Activated CD8-positive, alpha-beta T cell treated with anti-CD3 and anti-CD28 coated beads, Interleukin-2, amount 10 ng/mL, durations not matched to agents 7 days and 5 days (primary cell): ENCODE measurements at regions not wholly inside any gene's neighbourhood (a gene's known extent, or its start where the extent isn't known, plus 50 kb on each side); places are given as distances from the start of the nearest gene placed in this dataset.
"Not testable (repeated sequence)": the region's sequence is repeated elsewhere in the genome, so short reads cannot be mapped to it uniquely, and the experiment has no call there.

Experiments
- ATAC-seq: fragments of 150-1000 bp; cut with Tn5 transposase; one replicate; pipeline ENCODE4 v1.10.0; 2021; ENCODE audit warnings: moderate library complexity
- CTCF ChIA-PET: fragments of 350-600 bp; sonication (Branson Sonifier 250); formaldehyde crosslinking; loops from one replicate; lab custom pipeline; 2021; ENCODE audit warnings: antibody characterized with exemption; lab: Charles Lee
- POLR2A ChIA-PET: fragments of 350-600 bp; sonication (Branson Sonifier 250); formaldehyde crosslinking; loops from one replicate; lab custom pipeline; 2021; ENCODE audit warnings: antibody characterized with exemption; lab: Charles Lee
- DNase-seq: peaks from one replicate; pipeline ENCODE4 v3.0.0-alpha.2; 2020
- H3K27ac Mint-ChIP-seq: one replicate; pipeline ENCODE4 v1.8.0; 2021; ENCODE audit warnings: mild to moderate bottlenecking, mixed read lengths
- H3K27me3 Mint-ChIP-seq: one replicate; pipeline ENCODE4 v1.8.0; 2021; ENCODE audit warnings: low read depth, mixed read lengths
- H3K36me3 Mint-ChIP-seq: one replicate; pipeline ENCODE4 v1.8.0; 2021; ENCODE audit warnings: low read depth, mixed read lengths
- H3K4me1 Mint-ChIP-seq: one replicate; pipeline ENCODE4 v1.8.0; 2021; ENCODE audit warnings: low read depth, mixed read lengths
- H3K4me3 Mint-ChIP-seq: one replicate; pipeline ENCODE4 v1.8.0; 2021; ENCODE audit warnings: mild to moderate bottlenecking, mixed read lengths
- H3K9me3 Mint-ChIP-seq: one replicate; pipeline ENCODE4 v1.8.0; 2022; ENCODE audit warnings: mixed read lengths; ENCODE audit not compliant: insufficient read depth

DNA sequence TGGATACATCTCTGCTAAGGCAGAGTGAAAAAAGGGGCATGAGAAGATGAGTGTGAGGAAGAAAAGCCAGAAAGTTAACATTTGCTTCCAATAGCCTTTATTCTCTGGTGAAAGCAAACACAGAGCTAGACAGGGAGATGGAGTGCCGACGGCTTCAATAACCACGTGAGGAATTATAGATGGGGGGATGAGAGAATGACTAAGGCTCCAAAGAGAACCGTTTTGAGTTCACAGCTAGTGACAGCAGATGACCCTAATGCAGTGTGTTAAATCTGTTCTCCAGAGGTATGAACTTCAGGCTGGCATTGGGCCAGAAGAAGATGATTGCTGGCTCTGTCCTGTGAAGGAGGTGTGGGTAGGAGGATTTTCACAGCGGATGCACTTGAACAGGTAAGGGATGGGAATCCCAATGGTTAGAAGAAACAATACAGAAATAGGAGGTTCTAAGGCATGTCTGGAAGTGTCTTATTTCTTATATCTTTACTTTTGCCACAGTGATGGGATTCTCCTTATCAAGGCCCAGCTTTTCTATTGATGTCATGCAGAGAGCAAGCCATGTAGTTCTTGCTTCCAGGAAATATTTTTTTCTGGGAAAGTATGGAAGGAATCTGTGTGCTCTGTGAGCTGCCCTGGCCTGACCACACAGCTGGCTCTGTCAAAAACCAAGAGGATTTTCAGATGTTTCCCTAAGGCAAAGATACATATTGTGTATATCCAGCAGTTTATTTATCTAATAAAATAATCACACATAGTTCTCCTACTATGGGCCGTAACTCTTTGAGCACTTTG lies 573.8 kb downstream of the LTN1 start:
- Mint-ChIP-seq H3K27ac (no peak overlapping the region), H3K9me3 (no peaks in the 10 kb centered on the region), H3K4me3 (no peak overlapping the region), H3K36me3 (no peaks in the 10 kb centered on the region), H3K4me1 (no peaks in the 10 kb centered on the region), H3K27me3 (no peaks in the 10 kb centered on the region)
- ATAC-seq, result no peak
- CTCF ChIA-PET, result interaction anchor here (1.5 kb wide), 1 partner anchor 326 kb away, joined by 4 read pairs; no protein-coding TSS in a partner anchor
- no peak for DNase-seq
- POLR2A ChIA-PET, result no interaction called here

DNA sequence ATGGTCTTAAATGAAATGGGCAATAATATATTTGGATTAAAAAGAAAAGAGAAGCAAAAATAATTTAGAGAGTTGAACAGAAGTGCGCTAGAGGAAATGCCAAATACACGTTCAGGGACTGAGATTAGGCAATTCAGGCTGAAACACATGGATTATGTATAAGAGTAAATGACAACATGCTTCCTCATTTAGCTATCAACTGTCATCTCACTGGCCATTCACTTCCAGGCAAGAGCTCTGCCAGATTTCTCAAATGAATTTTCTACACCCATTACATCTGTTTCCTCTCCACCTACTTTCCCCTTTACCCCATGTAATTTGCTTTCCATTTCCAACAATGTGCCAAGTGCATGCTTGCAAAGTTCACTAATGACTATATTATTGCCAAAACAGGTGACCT lies 582.4 kb downstream of the LTN1 start:
- H3K36me3 Mint-ChIP-seq, result no peaks in the 10 kb centered on the region
- ChIA-PET CTCF (no interaction called here), POLR2A (no interaction called here)
- H3K4me3 Mint-ChIP-seq, result no peak overlapping the region
- DNase-seq, result no peak
- no peak overlapping the region for H3K27ac Mint-ChIP-seq
- no peaks in the 10 kb centered on the region for H3K4me1 Mint-ChIP-seq
- H3K27me3 Mint-ChIP-seq, result no peaks in the 10 kb centered on the region
- H3K9me3 Mint-ChIP-seq, result no peaks in the 10 kb centered on the region
- ATAC-seq, result no peak

GRCh38 chr21:28402616-28402989 lies 590.1 kb downstream of the LTN1 start:
- POLR2A ChIA-PET, result no interaction called here
- Mint-ChIP-seq H3K4me1 (no peaks in the 10 kb centered on the region), H3K36me3 (no peaks in the 10 kb centered on the region), H3K27me3 (no peaks in the 10 kb centered on the region), H3K27ac (no peak overlapping the region), H3K4me3 (no peak overlapping the region), H3K9me3 (no peaks in the 10 kb centered on the region)
- DNase-seq (no peak), ATAC-seq (no peak)
- CTCF ChIA-PET, result interaction anchor here (0.6 kb wide), 1 partner anchor 343 kb away, joined by 3 read pairs; no protein-coding TSS in a partner anchor

GRCh38 chr21:28397040-28397439 lies 595.6 kb downstream of the LTN1 start:
- POLR2A ChIA-PET, result no interaction called here
- no peak overlapping the region for H3K27ac Mint-ChIP-seq
- H3K36me3 Mint-ChIP-seq, result no peaks in the 10 kb centered on the region
- ATAC-seq, result no peak
- DNase-seq, result no peak
- no peak overlapping the region for H3K4me3 Mint-ChIP-seq
- H3K27me3 Mint-ChIP-seq, result no peaks in the 10 kb centered on the region
- CTCF ChIA-PET, result interaction anchor here (0.7 kb wide), 1 partner anchor 348 kb away, joined by 3 read pairs; no protein-coding TSS in a partner anchor
- no peaks in the 10 kb centered on the region for H3K9me3 Mint-ChIP-seq
- H3K4me1 Mint-ChIP-seq, result no peaks in the 10 kb centered on the region

DNA sequence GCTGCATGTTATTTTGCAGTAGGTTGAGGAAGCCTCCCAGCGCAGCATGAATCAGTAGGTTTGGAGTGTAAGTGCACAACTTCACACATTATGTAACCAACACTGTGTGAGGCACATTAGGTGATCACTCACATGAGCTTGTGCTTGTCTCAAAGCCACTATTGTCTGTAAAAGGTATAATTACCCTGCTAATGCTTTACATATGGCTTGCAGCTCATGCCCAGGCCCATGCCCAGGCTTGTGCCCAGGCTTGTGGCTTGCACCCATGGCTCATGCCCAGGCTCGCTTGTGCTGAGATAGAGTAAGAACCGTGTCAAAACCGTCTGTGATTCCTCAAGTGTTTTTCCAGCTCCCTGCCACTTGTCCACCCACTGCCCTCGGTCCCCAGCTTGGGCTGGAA lies 596.3 kb downstream of the LTN1 start:
- no peak overlapping the region for H3K4me3 Mint-ChIP-seq
- ATAC-seq, result no peak
- no peaks in the 10 kb centered on the region for H3K9me3 Mint-ChIP-seq
- H3K27me3 Mint-ChIP-seq, result no peaks in the 10 kb centered on the region
- no peaks in the 10 kb centered on the region for H3K36me3 Mint-ChIP-seq
- no peak overlapping the region for H3K27ac Mint-ChIP-seq
- no peak for DNase-seq
- CTCF ChIA-PET, result interaction anchor here (0.7 kb wide), 1 partner anchor 348 kb away, joined by 3 read pairs; no protein-coding TSS in a partner anchor
- POLR2A ChIA-PET, result no interaction called here
- H3K4me1 Mint-ChIP-seq, result no peaks in the 10 kb centered on the region

- H3K9me3 Mint-ChIP-seq, result no peaks in the 10 kb centered on the region
- CTCF ChIA-PET, result no interaction called here
- no peak for DNase-seq
- no peak for ATAC-seq
- no peaks in the 10 kb centered on the region for H3K36me3 Mint-ChIP-seq
- POLR2A ChIA-PET, result no interaction called here
- no peak overlapping the region for H3K4me3 Mint-ChIP-seq
- H3K4me1 Mint-ChIP-seq, result no peaks in the 10 kb centered on the region
- no peaks in the 10 kb centered on the region for H3K27me3 Mint-ChIP-seq
- no peak overlapping the region for H3K27ac Mint-ChIP-seq
These were observed 599.4 kb downstream of the LTN1 start for GRCh38 chr21:28393279-28393678.

DNA sequence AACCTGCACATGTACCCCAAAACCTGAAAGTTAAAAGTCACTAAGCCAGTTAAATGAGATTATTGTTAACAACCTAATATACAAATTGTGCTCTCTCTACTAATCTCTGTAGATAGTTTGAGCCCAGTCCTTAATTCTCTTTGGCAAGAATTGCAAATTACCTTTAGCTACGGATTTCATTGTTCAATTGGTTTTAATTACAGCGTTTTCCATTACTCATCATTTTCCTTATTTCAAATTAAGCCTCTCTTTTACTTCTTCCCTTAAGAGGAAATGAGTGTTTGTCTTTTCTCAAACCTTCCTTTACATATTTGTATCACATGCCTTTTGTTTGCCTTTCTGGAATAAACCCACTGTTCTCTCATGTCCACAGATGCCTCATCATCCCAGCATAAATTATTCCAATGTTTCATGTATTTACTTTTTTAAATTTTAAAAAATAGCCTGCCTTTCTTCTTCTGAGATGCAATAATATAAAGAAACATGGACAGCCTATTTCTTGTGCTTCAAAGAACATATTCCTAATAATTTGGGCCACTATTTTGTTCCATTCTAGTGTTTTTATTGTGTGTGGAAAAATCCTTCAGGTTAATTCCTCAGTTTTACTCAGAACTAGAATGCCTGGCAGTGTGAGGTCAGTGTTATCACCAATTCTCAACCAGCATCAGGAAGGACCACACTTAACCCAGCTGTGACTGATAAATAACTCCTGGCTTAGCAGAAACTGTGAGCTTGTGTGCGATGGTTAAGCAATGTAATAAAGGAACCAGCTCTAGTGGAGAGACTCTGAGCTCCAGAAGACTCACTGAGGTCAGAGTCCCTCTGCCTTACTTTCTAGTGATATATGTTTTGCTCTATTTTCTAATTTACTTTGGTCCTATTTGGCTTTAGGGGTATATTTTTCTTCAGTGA lies 600.5 kb downstream of the LTN1 start:
- H3K9me3 Mint-ChIP-seq, result no peaks in the 10 kb centered on the region
- no peaks in the 10 kb centered on the region for H3K36me3 Mint-ChIP-seq
- no peak overlapping the region for H3K4me3 Mint-ChIP-seq
- no peak for DNase-seq
- POLR2A ChIA-PET, result no interaction called here
- H3K4me1 Mint-ChIP-seq, result no peaks in the 10 kb centered on the region
- H3K27me3 Mint-ChIP-seq, result no peaks in the 10 kb centered on the region
- CTCF ChIA-PET, result no interaction called here
- no peak overlapping the region for H3K27ac Mint-ChIP-seq
- ATAC-seq, result no peak

DNA sequence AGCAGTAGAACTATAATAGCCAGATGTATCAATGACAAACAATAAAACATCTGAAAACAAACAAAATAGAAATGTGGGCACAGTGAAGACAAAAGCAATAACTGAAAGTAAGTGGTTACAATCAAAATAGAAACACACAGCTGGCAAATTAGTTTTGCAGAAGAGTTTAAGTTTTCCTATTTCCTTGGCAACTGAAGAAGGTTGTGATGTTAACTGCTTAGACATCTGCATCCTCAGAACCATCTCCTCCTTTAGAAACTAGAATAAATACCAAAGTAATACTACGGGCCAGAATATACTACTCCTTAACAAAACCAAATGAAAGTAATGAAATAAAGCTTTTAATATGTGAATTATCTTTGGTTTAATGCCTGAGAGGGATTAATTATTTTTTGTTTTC lies 605.5 kb downstream of the LTN1 start:
- ATAC-seq (no peak), DNase-seq (no peak)
- no peak overlapping the region for H3K27ac Mint-ChIP-seq
- H3K4me3 Mint-ChIP-seq, result no peak overlapping the region
- ChIA-PET CTCF (no interaction called here), POLR2A (no interaction called here)
- no peaks in the 10 kb centered on the region for H3K4me1 Mint-ChIP-seq
- H3K27me3 Mint-ChIP-seq, result no peaks in the 10 kb centered on the region
- H3K9me3 Mint-ChIP-seq, result no peaks in the 10 kb centered on the region
- H3K36me3 Mint-ChIP-seq, result no peaks in the 10 kb centered on the region

DNA sequence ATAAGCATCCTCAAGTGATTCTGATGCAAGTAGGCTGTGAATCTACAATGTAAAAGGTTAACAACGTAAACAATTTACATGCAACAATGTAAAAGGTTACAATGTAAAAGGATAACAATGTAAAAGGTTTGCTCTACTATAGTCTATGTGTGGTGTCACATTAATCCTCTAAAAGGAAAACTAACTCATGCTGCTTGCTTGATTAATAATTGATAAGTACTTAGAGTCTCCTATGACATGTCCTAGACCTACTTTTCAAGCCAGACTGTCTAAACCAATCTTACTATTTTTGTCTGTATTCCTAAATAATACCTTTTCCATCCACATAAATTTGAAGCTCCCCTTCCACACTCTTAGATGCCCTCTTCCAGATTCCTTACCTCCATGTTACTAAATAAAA lies 606.8 kb downstream of the LTN1 start:
- DNase-seq, result no peak
- H3K4me1 Mint-ChIP-seq, result no peaks in the 10 kb centered on the region
- H3K36me3 Mint-ChIP-seq, result no peaks in the 10 kb centered on the region
- no peak overlapping the region for H3K4me3 Mint-ChIP-seq
- H3K9me3 Mint-ChIP-seq, result no peaks in the 10 kb centered on the region
- no peak overlapping the region for H3K27ac Mint-ChIP-seq
- ATAC-seq, result no peak
- H3K27me3 Mint-ChIP-seq, result no peaks in the 10 kb centered on the region
- CTCF ChIA-PET, result no interaction called here
- POLR2A ChIA-PET, result no interaction called here

- CTCF ChIA-PET, POLR2A ChIA-PET, H3K36me3 Mint-ChIP-seq, H3K4me1 Mint-ChIP-seq, H3K9me3 Mint-ChIP-seq, H3K27me3 Mint-ChIP-seq, DNase-seq, H3K27ac Mint-ChIP-seq, ATAC-seq, H3K4me3 Mint-ChIP-seq: not testable (repeated sequence)
These were observed 611.5 kb downstream of the LTN1 start for GRCh38 chr21:28381000-28381745.

- H3K36me3 Mint-ChIP-seq, result no peaks in the 10 kb centered on the region
- H3K4me3 Mint-ChIP-seq, result no peak overlapping the region
- POLR2A ChIA-PET, result no interaction called here
- no peaks in the 10 kb centered on the region for H3K4me1 Mint-ChIP-seq
- DNase-seq (no peak), ATAC-seq (no peak)
- CTCF ChIA-PET, result no interaction called here
- no peak overlapping the region for H3K27ac Mint-ChIP-seq
- H3K27me3 Mint-ChIP-seq, result no peaks in the 10 kb centered on the region
- peaks cover 1% of the 10 kb centered on the region for H3K9me3 Mint-ChIP-seq
These were observed 612.4 kb downstream of the LTN1 start for GRCh38 chr21:28380241-28380640.
